Epithelial cell of esophagus (primary cell): ENCODE measurements at regions not wholly inside any gene's neighbourhood (a gene's known extent, or its start where the extent isn't known, plus 50 kb on each side); places are given as distances from the start of the nearest gene placed in this dataset.

Experiments used
- DNase-seq: peaks from one replicate; pipeline ENCODE4 v3.0.0; 2010; ENCODE audit warnings: low read depth
- H3K4me3 ChIP-seq: 2 replicates; pipeline ENCODE4 v1.5.1; 2011; ENCODE audit warnings: mild to moderate bottlenecking, low read length, control low read depth
- CTCF ChIP-seq: IDR thresholded peaks from 2 replicates; pipeline ENCODE4 v1.5.1; 2011; ENCODE audit warnings: low read depth, mild to moderate bottlenecking, low read length, control low read depth, inconsistent platforms; ENCODE audit not compliant: insufficient read depth; ENCODE audit errors: missing control alignments

DNA sequence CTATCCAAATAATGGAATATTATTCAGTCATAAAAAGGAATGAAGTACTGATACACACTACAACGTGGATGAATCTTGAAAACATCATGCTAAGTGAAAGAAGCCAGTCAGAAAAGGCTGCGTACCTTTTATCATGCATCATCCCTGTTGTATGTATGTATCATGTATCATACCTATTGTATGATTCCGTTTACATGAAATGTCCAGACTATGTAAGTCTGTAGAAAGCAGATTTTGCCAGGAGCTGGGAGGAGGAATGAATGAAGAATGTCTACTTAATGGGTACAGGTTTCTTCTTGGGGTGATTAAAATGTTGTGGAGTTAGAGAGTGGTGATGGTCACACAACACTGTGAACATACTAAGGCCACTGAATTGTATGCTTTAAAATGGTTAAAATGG is 135.9 kb upstream of the KLF14 start:
- no peak for DNase-seq
- H3K4me3 ChIP-seq = no peak overlapping the region
- TF ChIP-seq CTCF = no peak

- TF ChIP-seq CTCF = no peak
- H3K4me3 ChIP-seq = no peak overlapping the region
- DNase-seq = no peak
Observed at GRCh38 chr7:130872341-130872740, 138.3 kb upstream of the KLF14 start.

- no peak for TF ChIP-seq CTCF
- no peak for DNase-seq
- H3K4me3 ChIP-seq = no peak overlapping the region
Observed at GRCh38 chr7:130872756-130873448, 138.9 kb upstream of the KLF14 start.

GRCh38 chr7:130874071-130874915 is 140.3 kb upstream of the KLF14 start:
- no peak for TF ChIP-seq CTCF
- DNase-seq = no peak
- H3K4me3 ChIP-seq = no peak overlapping the region

- peak; percentile 67 for DNase-seq
- no peak overlapping the region for H3K4me3 ChIP-seq
- TF ChIP-seq CTCF = peak; percentile 98
Observed at GRCh38 chr7:130875265-130875741, 141.3 kb upstream of the KLF14 start.

- H3K4me3 ChIP-seq = no peak overlapping the region
Observed at GRCh38 chr7:130875901-130876300, 141.9 kb upstream of the KLF14 start.

More at GRCh38 chr7:130875901-130876300, 141.9 kb upstream of the KLF14 start:
- DNase-seq = no peak
- no peak for TF ChIP-seq CTCF
